Mesendoderm (in vitro differentiated cells): ENCODE measurements at regions not wholly inside any gene's neighbourhood (a gene's known extent, or its start where the extent isn't known, plus 50 kb on each side); places are given as distances from the start of the nearest gene placed in this dataset.

ENCODE experiments used
- DNase-seq: peaks from one replicate; pipeline ENCODE4 v3.0.0; 2013
- H2AK5ac ChIP-seq: 2 replicates; pipeline ENCODE4 v1.6.1; 2013; ENCODE audit warnings: low read length, inconsistent platforms
- H2BK120ac ChIP-seq: 2 replicates; pipeline ENCODE4 v1.6.1; 2013; ENCODE audit warnings: low read depth, mild to moderate bottlenecking, low read length, moderate library complexity, mixed read lengths
- H2BK15ac ChIP-seq: replicated peaks from 2 replicates; pipeline ENCODE4 v1.6.1; 2013; ENCODE audit warnings: low read depth, mild to moderate bottlenecking, moderate library complexity
- H2BK5ac ChIP-seq: 2 replicates; pipeline ENCODE4 v1.6.1; 2013; ENCODE audit warnings: low read length, inconsistent platforms
- H3K18ac ChIP-seq: 2 replicates; pipeline ENCODE4 v1.6.1; 2013; ENCODE audit warnings: mild to moderate bottlenecking, low read length, mixed read lengths
- H3K23ac ChIP-seq: one replicate; pipeline ENCODE4 v1.6.1; 2013; ENCODE audit warnings: low read length
- H3K27ac ChIP-seq: 2 replicates; pipeline ENCODE4 v1.5.1; 2013; ENCODE audit warnings: low read depth, mild to moderate bottlenecking, inconsistent platforms, low read length, moderate library complexity
- H3K27me3 ChIP-seq: 2 replicates; pipeline ENCODE4 v1.6.1; 2013; ENCODE audit warnings: low read length, control low read depth, mild to moderate bottlenecking, inconsistent platforms; ENCODE audit not compliant: insufficient read depth, poor library complexity
- H3K36me3 ChIP-seq: 2 replicates; pipeline ENCODE4 v1.6.1; 2013; ENCODE audit warnings: low read length, inconsistent platforms; ENCODE audit not compliant: control insufficient read depth, insufficient read depth
- H3K4ac ChIP-seq: one replicate; pipeline ENCODE4 v1.6.1; 2013; ENCODE audit warnings: low read depth, mild to moderate bottlenecking, low read length, moderate library complexity
- H3K4me1 ChIP-seq: 2 replicates; pipeline ENCODE4 v1.6.1; 2013; ENCODE audit warnings: low read depth, low read length, inconsistent platforms; ENCODE audit not compliant: control insufficient read depth
- H3K4me2 ChIP-seq: 2 replicates; pipeline ENCODE4 v1.6.1; 2013; ENCODE audit warnings: low read length
- H3K4me3 ChIP-seq: 2 replicates; pipeline ENCODE4 v1.5.1; 2013; ENCODE audit warnings: mild to moderate bottlenecking, low read length
- H3K56ac ChIP-seq: one replicate; pipeline ENCODE4 v1.6.1; 2013; ENCODE audit warnings: low read length
- H3K79me1 ChIP-seq: 2 replicates; pipeline ENCODE4 v1.6.1; 2013; ENCODE audit warnings: low read length, inconsistent platforms
- H3K79me2 ChIP-seq: 2 replicates; pipeline ENCODE4 v1.6.1; 2013; ENCODE audit warnings: mild to moderate bottlenecking, low read length; ENCODE audit not compliant: control insufficient read depth, insufficient read depth
- H3K9ac ChIP-seq: 2 replicates; pipeline ENCODE4 v1.6.1; 2013; ENCODE audit warnings: low read length, inconsistent platforms
- H4K5ac ChIP-seq: one replicate; pipeline ENCODE4 v1.6.1; 2013; ENCODE audit warnings: low read length
- H4K8ac ChIP-seq: one replicate; pipeline ENCODE4 v1.6.1; 2013; ENCODE audit warnings: low read depth, mild to moderate bottlenecking, control low read depth, low read length, moderate library complexity
- WGBS: extraction: QIAGEN DNeasy Blood & Tissue Kit; methylation state at CpG from one replicate; pipeline ENCODE4 v1.1.7; 2013; ENCODE audit warnings: low lambda C conversion rate, missing lambda C conversion rate; ENCODE audit not compliant: insufficient coverage; ENCODE audit errors: extremely low coverage; 5-methylcytosine and 5-hydroxymethylcytosine counted together

DNA sequence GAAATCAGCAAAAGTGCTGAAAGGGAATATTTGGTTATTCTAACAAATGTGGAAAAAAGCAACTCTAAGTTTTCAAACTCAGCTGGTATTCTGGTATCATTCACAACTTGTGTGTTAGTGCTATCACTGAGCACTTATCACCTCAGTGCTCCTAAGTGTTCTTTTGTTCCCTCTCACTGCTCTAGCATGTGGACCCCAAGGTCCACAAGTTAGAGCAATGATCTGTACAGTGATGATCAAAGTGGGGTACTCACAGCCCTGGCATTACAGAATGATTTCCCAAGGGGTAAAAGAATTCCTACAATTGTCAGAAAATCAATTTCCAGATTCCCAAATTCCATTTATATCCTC is 575.0 kb downstream of the DIAPH3 start:
- no peak for DNase-seq
- Histone ChIP-seq H3K27ac (no peak overlapping the region), H4K5ac (no peak overlapping the region), H3K56ac (no peak overlapping the region), H3K18ac (no peak overlapping the region), H2BK15ac (no peak overlapping the region), H3K4me2 (no peak overlapping the region), H4K8ac (no peak overlapping the region), H3K36me3 (no peaks in the 10 kb centered on the region), H3K79me2 (no peaks in the 10 kb centered on the region), H2BK120ac (no peak overlapping the region), H3K4me1 (peaks cover 11% of the 10 kb centered on the region), H2AK5ac (no peak overlapping the region), H3K4me3 (no peak overlapping the region), H3K4ac (no peak overlapping the region), H3K23ac (no peak overlapping the region), H3K27me3 (no peaks in the 10 kb centered on the region), H2BK5ac (no peak overlapping the region), H3K79me1 (no peaks in the 10 kb centered on the region), H3K9ac (no peak overlapping the region)

DNA sequence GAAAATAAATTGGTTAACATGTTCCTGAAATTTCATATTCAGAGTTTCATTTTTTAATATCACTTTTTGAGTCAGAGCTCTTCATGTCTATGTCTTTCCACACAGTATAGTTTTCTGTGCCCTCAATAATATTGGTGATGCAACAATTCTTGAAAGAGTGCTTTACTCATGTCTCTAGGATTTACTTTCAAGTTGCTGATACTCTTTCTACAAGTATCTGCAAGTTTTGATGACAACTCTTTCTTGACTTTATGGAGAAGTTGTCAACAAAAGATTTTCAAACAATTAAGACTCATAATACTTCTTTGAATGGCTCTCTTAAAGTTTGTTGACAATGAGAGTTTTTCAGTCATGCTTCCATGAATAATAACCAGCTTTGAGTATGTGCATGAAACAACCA is 561.7 kb downstream of the DIAPH3 start:
- H3K79me1 ChIP-seq = no peaks in the 10 kb centered on the region
- no peak overlapping the region for H4K8ac ChIP-seq
- H3K9ac ChIP-seq = no peak overlapping the region
- no peak overlapping the region for H2BK120ac ChIP-seq
- no peaks in the 10 kb centered on the region for H3K79me2 ChIP-seq
- no peaks in the 10 kb centered on the region for H3K4me1 ChIP-seq
- DNase-seq = no peak
- no peak overlapping the region for H3K27ac ChIP-seq
- H2BK5ac ChIP-seq = no peak overlapping the region
- no peak overlapping the region for H4K5ac ChIP-seq
- H3K56ac ChIP-seq = no peak overlapping the region
- no peak overlapping the region for H3K18ac ChIP-seq
- no peak overlapping the region for H3K4ac ChIP-seq
- H3K27me3 ChIP-seq = no peaks in the 10 kb centered on the region
- H3K4me2 ChIP-seq = no peak overlapping the region
- H3K36me3 ChIP-seq = no peaks in the 10 kb centered on the region
- H2BK15ac ChIP-seq = no peak overlapping the region
- no peak overlapping the region for H3K23ac ChIP-seq
- no peak overlapping the region for H2AK5ac ChIP-seq
- H3K4me3 ChIP-seq = no peak overlapping the region

DNA sequence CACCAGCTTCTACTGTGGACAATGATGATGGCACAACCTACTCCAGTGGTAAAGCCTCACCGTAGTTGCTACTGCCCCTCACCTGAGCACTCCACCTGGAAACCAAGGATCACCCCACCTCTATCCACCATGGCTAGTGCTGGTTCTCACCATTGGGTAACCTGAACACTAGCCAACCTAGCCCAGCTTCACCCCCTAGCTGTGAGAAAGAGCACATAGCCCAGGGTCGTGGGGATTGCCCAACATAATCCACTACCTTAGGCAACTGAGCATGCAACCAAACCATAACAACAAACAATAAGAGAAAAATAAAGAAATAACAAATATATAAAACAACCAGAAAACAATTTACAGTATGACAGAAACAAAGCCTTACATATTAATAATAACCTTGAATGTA is 560.1 kb downstream of the DIAPH3 start:
- Histone ChIP-seq H3K79me2 (no peaks in the 10 kb centered on the region), H4K8ac (no peak overlapping the region), H3K4me1 (peaks cover 5% of the 10 kb centered on the region), H3K27me3 (no peaks in the 10 kb centered on the region), H3K23ac (no peak overlapping the region), H3K18ac (no peak overlapping the region), H2AK5ac (peak overlapping the region; percentile 49), H3K56ac (no peak overlapping the region), H3K4me3 (no peak overlapping the region), H4K5ac (no peak overlapping the region), H3K36me3 (no peaks in the 10 kb centered on the region), H2BK120ac (no peak overlapping the region), H3K9ac (no peak overlapping the region), H3K79me1 (no peaks in the 10 kb centered on the region), H3K4ac (no peak overlapping the region), H2BK15ac (no peak overlapping the region), H3K4me2 (no peak overlapping the region), H3K27ac (no peak overlapping the region), H2BK5ac (no peak overlapping the region)
- DNase-seq = no peak
- WGBS = no CpG with 5 or more reads among the region's 2 CpGs

DNA sequence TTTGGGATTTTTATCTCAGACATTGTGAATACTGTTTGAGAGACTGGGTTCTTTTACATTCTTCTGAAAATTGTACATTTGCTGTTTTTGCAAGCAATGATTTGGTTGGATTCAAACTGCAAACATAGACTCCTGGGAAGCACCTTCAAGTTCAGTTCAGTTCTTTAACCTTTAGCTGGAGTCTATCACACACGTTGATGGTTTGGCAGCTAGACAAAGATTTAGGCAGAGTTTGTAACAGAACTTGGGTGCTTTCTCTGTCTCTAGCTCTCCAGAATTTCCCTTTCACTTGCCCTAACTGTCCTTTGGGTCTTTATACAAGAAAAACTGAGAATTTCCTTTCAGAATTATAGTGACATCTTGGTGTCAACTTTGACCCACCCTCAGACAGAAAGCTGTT is 556.6 kb downstream of the DIAPH3 start:
- H4K5ac ChIP-seq = no peak overlapping the region
- H3K79me1 ChIP-seq = no peaks in the 10 kb centered on the region
- no peaks in the 10 kb centered on the region for H3K79me2 ChIP-seq
- H3K9ac ChIP-seq = no peak overlapping the region
- H3K56ac ChIP-seq = no peak overlapping the region
- no peak overlapping the region for H2BK15ac ChIP-seq
- no peak overlapping the region for H2BK5ac ChIP-seq
- no peak overlapping the region for H3K4me3 ChIP-seq
- no peak overlapping the region for H2AK5ac ChIP-seq
- H3K36me3 ChIP-seq = no peaks in the 10 kb centered on the region
- DNase-seq = no peak
- H3K4me1 ChIP-seq = peaks cover 12% of the 10 kb centered on the region
- no peak overlapping the region for H4K8ac ChIP-seq
- H3K23ac ChIP-seq = no peak overlapping the region
- H3K18ac ChIP-seq = peak overlapping the region; percentile 87
- H3K27me3 ChIP-seq = no peaks in the 10 kb centered on the region
- H2BK120ac ChIP-seq = no peak overlapping the region
- no peak overlapping the region for H3K27ac ChIP-seq
- H3K4ac ChIP-seq = no peak overlapping the region
- H3K4me2 ChIP-seq = no peak overlapping the region
- no CpG with 5 or more reads among the region's 1 CpG for WGBS

DNA sequence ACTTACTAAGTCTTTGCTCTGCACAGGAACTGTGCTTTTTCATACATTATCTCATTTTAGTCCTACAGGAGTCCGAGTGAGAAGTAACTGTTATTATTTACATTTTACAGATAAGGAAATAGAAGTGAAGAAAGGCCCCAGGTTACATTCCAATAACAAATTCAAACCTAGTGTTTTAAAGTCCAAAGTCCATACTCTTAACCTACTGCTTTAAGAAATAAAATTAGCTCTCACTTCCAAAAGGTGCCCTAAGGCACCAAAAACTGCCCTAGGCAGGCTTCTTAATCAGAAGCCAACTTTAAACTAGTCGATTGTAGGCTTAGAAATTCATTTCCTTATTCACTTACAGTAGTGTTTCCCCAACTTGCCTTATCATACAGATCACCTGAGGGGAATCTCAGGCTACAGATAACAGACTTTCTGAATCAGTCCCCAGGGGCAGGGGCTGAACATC is 555.9 kb downstream of the DIAPH3 start:
- Histone ChIP-seq H3K4ac (no peak overlapping the region), H3K18ac (no peak overlapping the region), H2AK5ac (no peak overlapping the region), H3K27ac (no peak overlapping the region), H3K4me1 (peaks cover 12% of the 10 kb centered on the region), H2BK15ac (peak overlapping the region; percentile 74), H3K23ac (no peak overlapping the region), H3K36me3 (no peaks in the 10 kb centered on the region), H2BK5ac (no peak overlapping the region), H3K27me3 (no peaks in the 10 kb centered on the region), H4K5ac (no peak overlapping the region), H3K79me1 (no peaks in the 10 kb centered on the region), H2BK120ac (no peak overlapping the region), H3K4me2 (no peak overlapping the region), H3K4me3 (no peak overlapping the region), H3K9ac (no peak overlapping the region), H3K56ac (no peak overlapping the region), H3K79me2 (no peaks in the 10 kb centered on the region), H4K8ac (no peak overlapping the region)
- no CpG with 5 or more reads among the region's 2 CpGs for WGBS
- DNase-seq = peak; percentile 78

DNA sequence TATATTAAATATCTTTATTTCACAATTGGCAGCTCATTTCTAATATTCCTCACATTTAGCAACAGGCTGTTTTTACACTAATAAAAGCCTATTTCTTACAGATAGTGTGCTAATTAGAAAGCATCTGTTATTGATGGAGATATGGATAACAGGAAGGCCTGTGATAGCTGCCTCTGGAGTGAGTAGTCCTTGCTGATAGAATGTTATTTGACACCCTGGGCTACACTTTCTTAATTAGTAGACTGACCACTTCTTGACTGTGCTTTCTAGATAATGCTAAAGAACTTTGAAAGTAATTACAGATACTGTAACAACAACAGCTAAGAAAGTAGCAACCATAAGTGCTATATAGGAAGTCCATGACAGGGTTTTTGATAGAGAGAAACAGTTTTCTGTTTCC is 554.3 kb downstream of the DIAPH3 start:
- Histone ChIP-seq H3K56ac (no peak overlapping the region), H3K4me1 (peaks cover 12% of the 10 kb centered on the region), H3K4me3 (no peak overlapping the region), H3K4me2 (no peak overlapping the region), H3K36me3 (no peaks in the 10 kb centered on the region), H3K27me3 (no peaks in the 10 kb centered on the region), H3K4ac (no peak overlapping the region), H4K8ac (no peak overlapping the region), H4K5ac (no peak overlapping the region), H3K23ac (no peak overlapping the region), H3K18ac (no peak overlapping the region), H3K9ac (no peak overlapping the region), H2BK120ac (no peak overlapping the region), H2AK5ac (no peak overlapping the region), H3K79me2 (no peaks in the 10 kb centered on the region), H2BK15ac (no peak overlapping the region), H3K27ac (no peak overlapping the region), H3K79me1 (no peaks in the 10 kb centered on the region), H2BK5ac (no peak overlapping the region)
- DNase-seq = peak; percentile 73
